B cell (primary cell): ENCODE measurements at regions not wholly inside any gene's neighbourhood (a gene's known extent, or its start where the extent isn't known, plus 50 kb on each side); places are given as distances from the start of the nearest gene placed in this dataset.
"Not testable (repeated sequence)": the region's sequence is repeated elsewhere in the genome, so short reads cannot be mapped to it uniquely, and the experiment has no call there.

Experiments
- ATAC-seq: fragments of 200-7000 bp; cut with Tn5 transposase; one replicate; pipeline ENCODE4 v1.10.0; 2021; ENCODE audit warnings: low read depth, mild to moderate bottlenecking, moderate number of reproducible peaks, moderate library complexity
- CTCF ChIA-PET: fragments of 350-600 bp; sonication (Branson Sonifier 250); formaldehyde crosslinking; loops from one replicate; lab custom pipeline; 2021; ENCODE audit warnings: antibody characterized with exemption, inconsistent platforms; lab: Charles Lee
- POLR2A ChIA-PET: fragments of 350-600 bp; sonication (Branson Sonifier 250); formaldehyde crosslinking; loops from one replicate; lab custom pipeline; 2021; ENCODE audit warnings: antibody characterized with exemption; lab: Charles Lee
- DNase-seq: peaks from one replicate; pipeline ENCODE4 v3.0.0; 2013
- H2AFZ ChIP-seq: 2 replicates; pipeline ENCODE4 v1.6.1; 2012; ENCODE audit warnings: mild to moderate bottlenecking, low read depth, low read length; ENCODE audit not compliant: insufficient read depth, poor library complexity, severe bottlenecking
- H3K27ac ChIP-seq, 2 donors: 1 replicate in 1 of 2; 2 replicates in 1 of 2; pipeline ENCODE4 v1.5.1; 2012 to 2013; ENCODE audit warnings: low read length in 2 of 2, mild to moderate bottlenecking in 2 of 2, moderate library complexity in 1 of 2
- H3K27me3 ChIP-seq, 4 experiments: fragments of 200-600 bp in 1 of 4; sonication (generic) in 1 of 4; replicated peaks in 1 of 4; 1 replicate in 2 of 4; 2 replicates in 2 of 4; pipeline versions ENCODE4 v1.6.1 to v1.7.0; 2013 to 2016; ENCODE audit warnings: low read length in 3 of 4, mild to moderate bottlenecking in 2 of 4, mixed read lengths in 1 of 4, moderate library complexity in 1 of 4; ENCODE audit not compliant: insufficient read depth in 4 of 4, control insufficient read depth in 3 of 4; ENCODE audit errors: control extremely low read depth in 1 of 4
- H3K36me3 ChIP-seq, 2 experiments: replicated peaks in 1 of 2; 1 replicate in 1 of 2; 2 replicates in 1 of 2; pipeline versions ENCODE4 v1.6.1 to v1.7.1; 2013; ENCODE audit warnings: low read length in 1 of 2; ENCODE audit not compliant: insufficient read depth in 2 of 2, control insufficient read depth in 1 of 2; ENCODE audit errors: control extremely low read depth in 1 of 2, extremely low read depth in 1 of 2
- H3K4me1 ChIP-seq, 2 donors: fragments of 200-600 bp in 1 of 2; sonication (generic) in 1 of 2; 1 replicate in 1 of 2; 2 replicates in 1 of 2; pipeline versions ENCODE4 v1.5.1 to v1.6.1; 2013 to 2017; ENCODE audit warnings: low read length in 2 of 2; ENCODE audit not compliant: control insufficient read depth in 2 of 2, insufficient read depth in 2 of 2
- H3K4me2 ChIP-seq: replicated peaks from 2 replicates; pipeline ENCODE3; 2012; ENCODE audit warnings: mild to moderate bottlenecking, low read depth, low read length; ENCODE audit not compliant: poor library complexity, severe bottlenecking
- H3K4me3 ChIP-seq, 5 experiments: fragments of 200-600 bp in 1 of 5; sonication (generic) in 1 of 5; 1 replicate in 3 of 5; 2 replicates in 2 of 5; pipeline versions ENCODE4 v1.5.1 to v1.7.0; 2011 to 2016; ENCODE audit warnings: low read length in 4 of 5, mild to moderate bottlenecking in 4 of 5, low read depth in 2 of 5, control low read depth in 1 of 5, moderate library complexity in 1 of 5; ENCODE audit not compliant: insufficient read depth in 1 of 5; ENCODE audit errors: control extremely low read depth in 1 of 5, extremely low read depth in 1 of 5
- H3K79me2 ChIP-seq: fragments of 200-600 bp; sonication (generic); one replicate; pipeline ENCODE4 v1.6.0; 2016; ENCODE audit warnings: low read length; ENCODE audit not compliant: control insufficient read depth, insufficient read depth
- H3K9ac ChIP-seq: fragments of 200-600 bp; sonication (generic); 2 replicates; pipeline ENCODE4 v1.6.1; 2017; ENCODE audit warnings: mild to moderate bottlenecking, low read length, moderate library complexity
- H3K9me3 ChIP-seq, 3 donors: one replicate each; pipeline versions ENCODE4 v1.6.1 to v1.7.1; 2013; ENCODE audit warnings: low read length in 2 of 3; ENCODE audit not compliant: control insufficient read depth in 2 of 3, insufficient read depth in 1 of 3; ENCODE audit errors: control extremely low read depth in 1 of 3
- H4K20me1 ChIP-seq: 2 replicates; pipeline ENCODE4 v1.6.0; 2012; ENCODE audit warnings: mild to moderate bottlenecking, low read length; ENCODE audit not compliant: insufficient read depth, control insufficient read depth, poor library complexity, severe bottlenecking
- H3K27ac Mint-ChIP-seq: one replicate; pipeline ENCODE4 v1.8.0; 2021; ENCODE audit warnings: mixed read lengths
- H3K27me3 Mint-ChIP-seq: one replicate; pipeline ENCODE4 v1.8.0; 2021; ENCODE audit warnings: mixed read lengths
- H3K4me1 Mint-ChIP-seq: one replicate; pipeline ENCODE4 v1.8.0; 2021; ENCODE audit warnings: mixed read lengths
- H3K4me3 Mint-ChIP-seq: one replicate; pipeline ENCODE4 v1.8.0; 2021; ENCODE audit warnings: mixed read lengths
- H3K9me3 Mint-ChIP-seq: one replicate; pipeline ENCODE4 v1.8.0; 2022; ENCODE audit warnings: mixed read lengths; ENCODE audit not compliant: insufficient read depth
- CTCF ChIP-seq: fragments of 200-600 bp; IDR thresholded peaks from one replicate; pipeline ENCODE4 v1.8.0; 2022; ENCODE audit warnings: antibody characterized with exemption, mild to moderate bottlenecking
- EZH2 ChIP-seq: IDR thresholded peaks from 2 replicates; pipeline ENCODE4 v1.6.1; 2012; ENCODE audit warnings: borderline replicate concordance, low read depth, mild to moderate bottlenecking, moderate library complexity, low read length; ENCODE audit not compliant: insufficient read depth, poor library complexity, severe bottlenecking
- WGBS: methylation state at CpG from one replicate; pipeline ENCODE4 v1.1.5; 2013; ENCODE audit warnings: missing lambda C conversion rate; ENCODE audit not compliant: insufficient coverage; 5-methylcytosine and 5-hydroxymethylcytosine counted together
- intact Hi-C: fragments of 100-400 bp; cut with micrococcal nuclease; formaldehyde crosslinking; loops from one replicate; pipeline ENCODE4 v1.10.0; 2022

DNA sequence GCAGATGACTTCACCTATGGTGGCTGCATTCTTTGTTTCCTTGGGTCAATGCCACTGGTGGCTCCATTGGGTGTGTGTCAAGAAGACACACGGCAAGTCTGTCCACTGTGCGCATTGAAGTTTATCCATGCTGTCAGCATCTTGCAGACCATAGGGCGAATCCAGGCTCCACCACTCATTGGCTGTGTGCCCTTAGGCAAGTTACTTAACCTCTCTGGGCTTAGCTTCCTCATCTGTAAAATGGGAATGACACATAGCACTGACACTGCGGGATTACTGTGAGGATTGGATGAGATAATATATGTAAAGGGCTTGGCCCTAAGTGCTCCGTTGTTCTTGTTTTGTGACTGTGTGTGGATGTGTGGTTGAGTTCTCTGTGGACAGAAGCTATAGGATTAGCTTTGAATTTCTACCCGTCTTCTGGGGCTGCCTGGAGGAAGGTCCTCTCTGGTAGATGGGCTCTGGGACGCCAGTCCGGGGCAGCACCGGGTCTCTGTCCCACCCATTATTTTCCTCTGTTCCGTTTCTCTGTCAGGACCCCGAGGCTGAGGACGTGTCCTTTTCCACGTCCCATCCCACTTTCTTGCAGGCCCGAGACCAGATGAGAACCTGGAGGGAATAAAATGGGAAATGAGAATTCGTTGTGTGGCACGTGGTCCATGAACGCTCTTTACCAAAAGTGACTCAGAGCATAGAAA lies 178.4 kb downstream of the IRF8 start:
- WGBS: 94% methylated on average over 15 of the region's 17 CpGs
- TF ChIP-seq EZH2: no peak
- no peak overlapping the region for H3K27ac ChIP-seq
- intact Hi-C loops: no loop called here
- H3K9me3 ChIP-seq: no peaks in the 10 kb centered on the region
- H3K27me3 Mint-ChIP-seq: peaks cover 44% of the 10 kb centered on the region
- H4K20me1 ChIP-seq: no peaks in the 10 kb centered on the region
- DNase-seq (no peak), ATAC-seq (no peak)
- no peak overlapping the region for H3K4me3 Mint-ChIP-seq
- H3K27me3 ChIP-seq: peaks cover 0 to 24% (median 1%) of the 10 kb centered on the region in 4 experiments
- no peaks in the 10 kb centered on the region for H3K79me2 ChIP-seq
- no peak overlapping the region for H3K4me3 ChIP-seq
- no peak overlapping the region for H3K27ac Mint-ChIP-seq
- no peaks in the 10 kb centered on the region for H3K36me3 ChIP-seq
- H3K4me1 Mint-ChIP-seq: no peaks in the 10 kb centered on the region
- no peaks in the 10 kb centered on the region for H3K4me1 ChIP-seq
- no peaks in the 10 kb centered on the region for H3K9me3 Mint-ChIP-seq
- ChIA-PET CTCF (no interaction called here), POLR2A (no interaction called here)
- H2AFZ ChIP-seq: no peak overlapping the region
- H3K9ac ChIP-seq: no peak overlapping the region
- H3K4me2 ChIP-seq: no peak overlapping the region

GRCh38 chr16:86078121-86078600 lies 179.2 kb downstream of the IRF8 start:
- ChIA-PET CTCF (no interaction called here), POLR2A (no interaction called here)
- ATAC-seq (no peak), DNase-seq (no peak)
- no peak overlapping the region for H3K4me2 ChIP-seq
- H4K20me1 ChIP-seq: no peaks in the 10 kb centered on the region
- Mint-ChIP-seq H3K27ac (no peak overlapping the region), H3K4me1 (no peaks in the 10 kb centered on the region), H3K27me3 (peaks cover 39% of the 10 kb centered on the region), H3K9me3 (no peaks in the 10 kb centered on the region), H3K4me3 (no peak overlapping the region)
- no peaks in the 10 kb centered on the region for H3K36me3 ChIP-seq
- H3K27me3 ChIP-seq: peaks cover 0 to 22% (median 0%) of the 10 kb centered on the region in 4 experiments
- TF ChIP-seq CTCF: no peak
- TF ChIP-seq EZH2: no peak
- H3K79me2 ChIP-seq: no peaks in the 10 kb centered on the region
- H3K9me3 ChIP-seq: no peaks in the 10 kb centered on the region
- 92% methylated on average over 18 of the region's 18 CpGs for WGBS
- intact Hi-C loops: no loop called here
- no peak overlapping the region for H2AFZ ChIP-seq
- H3K4me3 ChIP-seq: no peak overlapping the region
- H3K9ac ChIP-seq: no peak overlapping the region
- no peaks in the 10 kb centered on the region for H3K4me1 ChIP-seq
- H3K27ac ChIP-seq: no peak overlapping the region

GRCh38 chr16:86078711-86079110 lies 179.7 kb downstream of the IRF8 start:
- H3K4me3 Mint-ChIP-seq, H3K9me3 ChIP-seq, H3K9me3 Mint-ChIP-seq, POLR2A ChIA-PET, ATAC-seq, H3K36me3 ChIP-seq, intact Hi-C loops, H4K20me1 ChIP-seq, H3K4me2 ChIP-seq, H2AFZ ChIP-seq, H3K4me1 Mint-ChIP-seq, CTCF ChIA-PET, H3K79me2 ChIP-seq, H3K4me1 ChIP-seq, H3K9ac ChIP-seq, H3K4me3 ChIP-seq, H3K27ac Mint-ChIP-seq, DNase-seq, H3K27ac ChIP-seq: not testable (repeated sequence)
- WGBS: 90% methylated on average over 12 of the region's 13 CpGs
- peaks cover 0 to 20% (median 0%) of the 10 kb centered on the region in 4 experiments for H3K27me3 ChIP-seq
- peaks cover 39% of the 10 kb centered on the region for H3K27me3 Mint-ChIP-seq
